Glutamatergic neuron (in vitro differentiated cells): ENCODE measurements at regions not wholly inside any gene's neighbourhood (a gene's known extent, or its start where the extent isn't known, plus 50 kb on each side); places are given as distances from the start of the nearest gene placed in this dataset.

Source experiments
- DNase-seq: peaks from one replicate; pipeline ENCODE4 v3.0.0; 2022
- H3K27ac Mint-ChIP-seq: one replicate; pipeline ENCODE4 v1.8.0; 2020; ENCODE audit warnings: mild to moderate bottlenecking, mixed read lengths, inconsistent platforms; ENCODE audit not compliant: unreplicated experiment
- H3K27me3 Mint-ChIP-seq: one replicate; pipeline ENCODE4 v1.8.0; 2020; ENCODE audit warnings: mild to moderate bottlenecking, moderate library complexity, mixed read lengths, inconsistent platforms; ENCODE audit not compliant: unreplicated experiment
- H3K36me3 Mint-ChIP-seq: one replicate; pipeline ENCODE4 v1.8.0; 2020; ENCODE audit warnings: mild to moderate bottlenecking, mixed read lengths, inconsistent platforms; ENCODE audit not compliant: unreplicated experiment
- H3K4me1 Mint-ChIP-seq: one replicate; pipeline ENCODE4 v1.8.0; 2020; ENCODE audit warnings: mild to moderate bottlenecking, low read depth, mixed read lengths, inconsistent platforms; ENCODE audit not compliant: unreplicated experiment
- H3K4me3 Mint-ChIP-seq: one replicate; pipeline ENCODE4 v1.8.0; 2020; ENCODE audit warnings: mild to moderate bottlenecking, mixed read lengths, inconsistent platforms; ENCODE audit not compliant: unreplicated experiment
- H3K9me3 Mint-ChIP-seq: one replicate; pipeline ENCODE4 v1.8.0; 2020; ENCODE audit warnings: mild to moderate bottlenecking, moderate library complexity, mixed read lengths, inconsistent platforms; ENCODE audit not compliant: unreplicated experiment
- CTCF ChIP-seq: fragments of 200-600 bp; sonication (generic); IDR thresholded peaks from one replicate; pipeline ENCODE4 v1.5.0; 2021; ENCODE audit not compliant: partially characterized antibody, unreplicated experiment

- DNase-seq, result no peak
- no peak for TF ChIP-seq CTCF
- H3K4me3 Mint-ChIP-seq, result no peak overlapping the region
- H3K27me3 Mint-ChIP-seq, result no peaks in the 10 kb centered on the region
- no peaks in the 10 kb centered on the region for H3K9me3 Mint-ChIP-seq
- no peak overlapping the region for H3K27ac Mint-ChIP-seq
- no peaks in the 10 kb centered on the region for H3K36me3 Mint-ChIP-seq
- no peaks in the 10 kb centered on the region for H3K4me1 Mint-ChIP-seq
These were observed 1655.6 kb downstream of the SI start for GRCh38 chr3:163422671-163423070.

DNA sequence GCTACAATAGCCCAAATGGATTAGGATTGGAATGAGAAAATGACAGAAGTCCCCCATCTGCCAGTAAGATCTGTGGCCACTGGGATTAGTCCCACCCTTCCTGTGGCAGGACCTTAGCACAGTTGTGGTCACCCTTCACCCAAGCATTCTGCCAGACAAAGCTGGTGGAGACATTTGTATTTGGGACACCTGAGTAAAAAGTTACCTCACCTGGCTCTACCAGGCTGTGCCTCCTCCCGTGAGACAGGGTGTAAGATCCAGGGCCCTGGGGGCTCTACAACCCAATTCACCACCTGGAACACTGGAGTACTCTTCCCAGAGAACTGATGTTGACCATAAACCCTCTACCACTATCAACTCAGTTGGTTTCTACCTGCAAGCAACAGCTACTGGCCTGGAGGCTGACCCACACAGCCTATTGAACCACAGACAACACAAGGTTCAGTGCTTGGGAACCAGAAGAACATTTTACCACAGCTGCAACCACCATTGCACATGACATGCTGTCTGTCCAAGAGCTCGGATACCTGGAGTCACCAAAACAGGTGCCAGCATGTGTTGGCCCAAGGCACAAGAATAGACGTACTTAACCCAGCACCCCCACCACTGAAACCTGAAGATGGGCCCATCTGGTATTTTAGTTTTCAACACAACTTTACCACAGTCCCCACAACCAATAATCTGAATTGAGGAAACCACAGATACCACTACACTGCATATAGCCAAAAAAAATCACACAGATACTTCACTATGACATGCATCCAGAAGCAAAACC lies 1686.7 kb downstream of the SI start:
- no peaks in the 10 kb centered on the region for H3K27me3 Mint-ChIP-seq
- H3K9me3 Mint-ChIP-seq, result peaks cover 2% of the 10 kb centered on the region
- no peak overlapping the region for H3K4me3 Mint-ChIP-seq
- no peak overlapping the region for H3K27ac Mint-ChIP-seq
- no peaks in the 10 kb centered on the region for H3K36me3 Mint-ChIP-seq
- no peak for TF ChIP-seq CTCF
- no peak for DNase-seq
- no peaks in the 10 kb centered on the region for H3K4me1 Mint-ChIP-seq

DNA sequence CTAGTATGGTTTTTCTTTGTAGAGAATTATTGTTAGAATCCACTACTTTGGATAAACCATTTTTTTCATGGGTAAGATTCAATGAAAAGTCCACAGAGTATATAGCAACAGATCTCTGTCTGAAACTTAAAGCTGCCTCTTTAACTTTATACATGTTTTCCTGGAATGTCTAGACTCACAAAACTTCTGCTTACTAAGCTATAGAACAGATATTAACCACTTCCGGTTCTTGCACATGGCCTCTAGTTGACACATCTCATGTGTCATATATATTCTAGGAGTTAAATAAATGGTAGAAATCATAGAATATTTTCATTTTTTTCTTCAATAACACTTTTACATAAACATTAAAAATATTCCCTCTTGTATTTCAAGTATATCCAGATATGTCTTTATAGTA lies 1693.9 kb downstream of the SI start:
- TF ChIP-seq CTCF, result no peak
- Mint-ChIP-seq H3K27me3 (no peaks in the 10 kb centered on the region), H3K4me1 (no peaks in the 10 kb centered on the region), H3K27ac (no peak overlapping the region), H3K9me3 (no peaks in the 10 kb centered on the region), H3K4me3 (no peak overlapping the region), H3K36me3 (no peaks in the 10 kb centered on the region)
- no peak for DNase-seq

- H3K4me3 Mint-ChIP-seq, result no peak overlapping the region
- no peaks in the 10 kb centered on the region for H3K9me3 Mint-ChIP-seq
- no peak for TF ChIP-seq CTCF
- no peaks in the 10 kb centered on the region for H3K4me1 Mint-ChIP-seq
- no peak overlapping the region for H3K27ac Mint-ChIP-seq
- H3K27me3 Mint-ChIP-seq, result no peaks in the 10 kb centered on the region
- no peak for DNase-seq
- H3K36me3 Mint-ChIP-seq, result no peaks in the 10 kb centered on the region
These were observed 1696.1 kb downstream of the SI start for GRCh38 chr3:163382183-163382582.

DNA sequence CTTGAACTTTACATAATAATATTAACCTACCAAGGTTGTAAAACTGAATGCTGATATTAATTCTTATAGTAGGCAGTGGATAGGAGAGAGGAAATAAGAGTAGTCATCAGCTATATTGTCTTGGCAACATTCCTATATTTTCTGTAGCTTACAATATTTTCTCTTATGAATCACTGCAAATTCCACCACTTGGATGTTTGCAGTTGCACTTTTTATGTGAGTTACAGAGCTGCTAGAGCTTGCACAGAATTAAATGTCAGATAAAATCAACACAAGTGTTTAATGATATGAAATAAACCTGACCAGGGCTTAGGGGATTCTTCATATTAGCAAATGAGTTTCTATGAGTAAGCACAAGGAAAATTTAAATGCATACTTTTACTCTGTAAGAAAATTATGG lies 1710.1 kb downstream of the SI start:
- Mint-ChIP-seq H3K27ac (no peak overlapping the region), H3K9me3 (no peaks in the 10 kb centered on the region), H3K4me1 (no peaks in the 10 kb centered on the region), H3K36me3 (no peaks in the 10 kb centered on the region), H3K27me3 (no peaks in the 10 kb centered on the region), H3K4me3 (no peak overlapping the region)
- no peak for TF ChIP-seq CTCF
- no peak for DNase-seq
